CD4-positive, alpha-beta memory T cell (primary cell): ENCODE measurements at regions not wholly inside any gene's neighbourhood (a gene's known extent, or its start where the extent isn't known, plus 50 kb on each side); places are given as distances from the start of the nearest gene placed in this dataset.

Experiments
- CTCF ChIA-PET: fragments of 350-600 bp; sonication (Branson Sonifier 250); formaldehyde crosslinking; loops from one replicate; lab custom pipeline; 2021; ENCODE audit warnings: inconsistent platforms; ENCODE audit not compliant: partially characterized antibody; lab: Charles Lee
- POLR2A ChIA-PET: fragments of 350-600 bp; sonication (Branson Sonifier 250); formaldehyde crosslinking; loops from one replicate; lab custom pipeline; 2021; ENCODE audit not compliant: partially characterized antibody; lab: Charles Lee
- DNase-seq, 5 donors: peaks; one replicate each; pipeline versions ENCODE4 v3.0.0 to v3.0.0-alpha.2; 2020 to 2022; ENCODE audit warnings: mixed read lengths in 1 of 5
- H3K27ac ChIP-seq: one replicate; pipeline ENCODE4 v1.7.0; 2013; ENCODE audit warnings: low read depth, low read length
- H3K27me3 ChIP-seq: 2 replicates; pipeline ENCODE4 v1.7.0; 2013; ENCODE audit warnings: mild to moderate bottlenecking, low read length, moderate library complexity; ENCODE audit not compliant: insufficient read depth
- H3K36me3 ChIP-seq: 2 replicates; pipeline ENCODE4 v1.7.0; 2013; ENCODE audit warnings: mild to moderate bottlenecking, low read length, moderate library complexity; ENCODE audit not compliant: insufficient read depth
- H3K4me1 ChIP-seq: 2 replicates; pipeline ENCODE4 v1.7.0; 2013; ENCODE audit warnings: mild to moderate bottlenecking, low read length, moderate library complexity; ENCODE audit not compliant: insufficient read depth
- H3K4me3 ChIP-seq, 2 donors: one replicate each; pipeline ENCODE4 v1.7.0; 2013; ENCODE audit warnings: low read length in 2 of 2, mild to moderate bottlenecking in 1 of 2
- H3K9me3 ChIP-seq, 2 donors: one replicate each; pipeline ENCODE4 v1.7.0; 2013; ENCODE audit warnings: low read length in 2 of 2, control low read depth in 1 of 2; ENCODE audit not compliant: control insufficient read depth in 1 of 2
- H3K27ac Mint-ChIP-seq, 7 donors: one replicate each; pipeline ENCODE4 v1.8.0; 2020 to 2021; ENCODE audit warnings: mixed read lengths in 7 of 7, mild to moderate bottlenecking in 6 of 7, inconsistent platforms in 3 of 7, moderate library complexity in 3 of 7
- H3K27me3 Mint-ChIP-seq, 2 donors: one replicate each; pipeline ENCODE4 v1.8.0; 2020 to 2021; ENCODE audit warnings: mixed read lengths in 2 of 2
- H3K36me3 Mint-ChIP-seq, 2 donors: one replicate each; pipeline ENCODE4 v1.8.0; 2020 to 2021; ENCODE audit warnings: mixed read lengths in 2 of 2, inconsistent platforms in 1 of 2, mild to moderate bottlenecking in 1 of 2
- H3K4me1 Mint-ChIP-seq, 4 donors: one replicate each; pipeline ENCODE4 v1.8.0; 2020 to 2021; ENCODE audit warnings: mixed read lengths in 4 of 4, mild to moderate bottlenecking in 1 of 4
- H3K4me3 Mint-ChIP-seq, 8 donors: one replicate each; pipeline ENCODE4 v1.8.0; 2020 to 2021; ENCODE audit warnings: mixed read lengths in 8 of 8, mild to moderate bottlenecking in 7 of 8, moderate library complexity in 6 of 8, inconsistent platforms in 3 of 8
- H3K9me3 Mint-ChIP-seq, 8 donors: one replicate each; pipeline ENCODE4 v1.8.0; 2020 to 2021; ENCODE audit warnings: mixed read lengths in 8 of 8, mild to moderate bottlenecking in 5 of 8, inconsistent platforms in 3 of 8, moderate library complexity in 1 of 8
- intact Hi-C: fragments of 100-400 bp; cut with micrococcal nuclease; formaldehyde crosslinking; loops from one replicate; pipeline ENCODE4 v1.15.1; 2023

GRCh38 chr1:163013826-163014600 is 55.1 kb upstream of the RGS4 start:
- Mint-ChIP-seq H3K4me1 (no peaks in the 10 kb centered on the region), H3K4me3 (no peak overlapping the region), H3K27me3 (no peaks in the 10 kb centered on the region), H3K9me3 (peaks cover 0 to 14% (median 2%) of the 10 kb centered on the region in 8 donors), H3K27ac (no peak overlapping the region), H3K36me3 (no peaks in the 10 kb centered on the region)
- no peak overlapping the region for H3K4me3 ChIP-seq
- no peaks in the 10 kb centered on the region for H3K4me1 ChIP-seq
- DNase-seq: no peak
- no peaks in the 10 kb centered on the region for H3K9me3 ChIP-seq
- ChIA-PET CTCF (no interaction called here), POLR2A (no interaction called here)
- H3K27me3 ChIP-seq: no peaks in the 10 kb centered on the region
- intact Hi-C loops: no loop called here
- H3K36me3 ChIP-seq: no peaks in the 10 kb centered on the region
- no peak overlapping the region for H3K27ac ChIP-seq

GRCh38 chr1:163006051-163006834 is 62.9 kb upstream of the RGS4 start:
- DNase-seq: no peak
- POLR2A ChIA-PET: no interaction called here
- Mint-ChIP-seq H3K36me3 (no peaks in the 10 kb centered on the region), H3K27me3 (peaks cover 0 to 6% of the 10 kb centered on the region in 2 donors), H3K9me3 (peaks cover 0 to 4% (median 0%) of the 10 kb centered on the region in 8 donors), H3K27ac (no peak overlapping the region), H3K4me1 (no peaks in the 10 kb centered on the region), H3K4me3 (no peak overlapping the region)
- no peaks in the 10 kb centered on the region for H3K9me3 ChIP-seq
- H3K4me3 ChIP-seq: no peak overlapping the region
- no peaks in the 10 kb centered on the region for H3K27me3 ChIP-seq
- H3K4me1 ChIP-seq: no peaks in the 10 kb centered on the region
- intact Hi-C loops: no loop called here
- CTCF ChIA-PET: no interaction called here
- H3K36me3 ChIP-seq: no peaks in the 10 kb centered on the region
- no peak overlapping the region for H3K27ac ChIP-seq

GRCh38 chr1:162997499-162998285 is 71.5 kb upstream of the RGS4 start:
- POLR2A ChIA-PET: no interaction called here
- Histone ChIP-seq H3K4me3 (no peak overlapping the region), H3K36me3 (no peaks in the 10 kb centered on the region), H3K27ac (no peak overlapping the region), H3K9me3 (no peaks in the 10 kb centered on the region), H3K27me3 (no peaks in the 10 kb centered on the region), H3K4me1 (no peaks in the 10 kb centered on the region)
- H3K27me3 Mint-ChIP-seq: peaks cover 0 to 4% of the 10 kb centered on the region in 2 donors
- DNase-seq: no peak
- H3K27ac Mint-ChIP-seq: no peak overlapping the region
- H3K4me1 Mint-ChIP-seq: no peaks in the 10 kb centered on the region
- no peaks in the 10 kb centered on the region for H3K36me3 Mint-ChIP-seq
- intact Hi-C loops: no loop called here
- H3K4me3 Mint-ChIP-seq: no peak overlapping the region
- peaks cover 0 to 3% (median under 1%) of the 10 kb centered on the region in 8 donors for H3K9me3 Mint-ChIP-seq
- CTCF ChIA-PET: interaction anchor here (1.0 kb wide), 1 partner anchor 9 kb away, joined by 3 read pairs; no protein-coding TSS in a partner anchor

GRCh38 chr1:162996261-162996660 is 72.9 kb upstream of the RGS4 start:
- Histone ChIP-seq H3K36me3 (no peaks in the 10 kb centered on the region), H3K9me3 (no peaks in the 10 kb centered on the region), H3K4me3 (no peak overlapping the region), H3K27ac (no peak overlapping the region), H3K27me3 (no peaks in the 10 kb centered on the region), H3K4me1 (no peaks in the 10 kb centered on the region)
- H3K27me3 Mint-ChIP-seq: peaks cover 0 to 3% of the 10 kb centered on the region in 2 donors
- H3K36me3 Mint-ChIP-seq: no peaks in the 10 kb centered on the region
- no peaks in the 10 kb centered on the region for H3K4me1 Mint-ChIP-seq
- CTCF ChIA-PET: no interaction called here
- H3K4me3 Mint-ChIP-seq: no peak overlapping the region
- H3K9me3 Mint-ChIP-seq: peaks cover 0 to 3% (median 0%) of the 10 kb centered on the region in 8 donors
- no peak overlapping the region for H3K27ac Mint-ChIP-seq
- DNase-seq: no peak
- intact Hi-C loops: no loop called here
- POLR2A ChIA-PET: no interaction called here

GRCh38 chr1:162994921-162995320 is 74.2 kb upstream of the RGS4 start:
- intact Hi-C loops: no loop called here
- no peak for DNase-seq
- H3K4me1 Mint-ChIP-seq: no peaks in the 10 kb centered on the region
- no peak overlapping the region for H3K27ac Mint-ChIP-seq
- H3K4me3 Mint-ChIP-seq: no peak overlapping the region
- H3K27ac ChIP-seq: no peak overlapping the region
- peaks cover 0 to 3% (median 0%) of the 10 kb centered on the region in 8 donors for H3K9me3 Mint-ChIP-seq
- peaks cover 0 to 4% of the 10 kb centered on the region in 2 donors for H3K27me3 Mint-ChIP-seq
- no peak overlapping the region for H3K4me3 ChIP-seq
- no peaks in the 10 kb centered on the region for H3K27me3 ChIP-seq
- ChIA-PET CTCF (no interaction called here), POLR2A (no interaction called here)
- H3K9me3 ChIP-seq: no peaks in the 10 kb centered on the region
- H3K36me3 Mint-ChIP-seq: no peaks in the 10 kb centered on the region
- no peaks in the 10 kb centered on the region for H3K36me3 ChIP-seq
- no peaks in the 10 kb centered on the region for H3K4me1 ChIP-seq

GRCh38 chr1:162993846-162994245 is 75.3 kb upstream of the RGS4 start:
- Histone ChIP-seq H3K4me1 (no peaks in the 10 kb centered on the region), H3K4me3 (no peak overlapping the region), H3K27ac (no peak overlapping the region), H3K9me3 (no peaks in the 10 kb centered on the region), H3K36me3 (no peaks in the 10 kb centered on the region), H3K27me3 (no peaks in the 10 kb centered on the region)
- Mint-ChIP-seq H3K4me3 (no peak overlapping the region), H3K9me3 (peaks cover 0 to 3% (median 0%) of the 10 kb centered on the region in 8 donors), H3K4me1 (no peaks in the 10 kb centered on the region), H3K27ac (no peak overlapping the region), H3K36me3 (no peaks in the 10 kb centered on the region), H3K27me3 (peaks cover 0 to 4% of the 10 kb centered on the region in 2 donors)
- CTCF ChIA-PET: no interaction called here
- intact Hi-C loops: no loop called here
- POLR2A ChIA-PET: no interaction called here
- no peak for DNase-seq

GRCh38 chr1:162992945-162993344 is 76.2 kb upstream of the RGS4 start:
- no peak overlapping the region for H3K4me3 Mint-ChIP-seq
- no peaks in the 10 kb centered on the region for H3K36me3 ChIP-seq
- H3K9me3 Mint-ChIP-seq: peaks cover 0 to 3% (median 0%) of the 10 kb centered on the region in 8 donors
- intact Hi-C loops: no loop called here
- H3K27ac Mint-ChIP-seq: no peak overlapping the region
- no peaks in the 10 kb centered on the region for H3K4me1 ChIP-seq
- ChIA-PET POLR2A (no interaction called here), CTCF (no interaction called here)
- no peaks in the 10 kb centered on the region for H3K9me3 ChIP-seq
- H3K27me3 Mint-ChIP-seq: peaks cover 4% of the 10 kb centered on the region in 2 donors
- H3K4me3 ChIP-seq: no peak overlapping the region
- H3K4me1 Mint-ChIP-seq: no peaks in the 10 kb centered on the region
- H3K27me3 ChIP-seq: no peaks in the 10 kb centered on the region
- H3K27ac ChIP-seq: no peak overlapping the region
- H3K36me3 Mint-ChIP-seq: no peaks in the 10 kb centered on the region
- DNase-seq: no peak
